ENCODE measurements at regions not wholly inside any gene's neighbourhood (a gene's known extent, or its start where the extent isn't known, plus 50 kb on each side); places are given as distances from the start of the nearest gene placed in this dataset.

DNA sequence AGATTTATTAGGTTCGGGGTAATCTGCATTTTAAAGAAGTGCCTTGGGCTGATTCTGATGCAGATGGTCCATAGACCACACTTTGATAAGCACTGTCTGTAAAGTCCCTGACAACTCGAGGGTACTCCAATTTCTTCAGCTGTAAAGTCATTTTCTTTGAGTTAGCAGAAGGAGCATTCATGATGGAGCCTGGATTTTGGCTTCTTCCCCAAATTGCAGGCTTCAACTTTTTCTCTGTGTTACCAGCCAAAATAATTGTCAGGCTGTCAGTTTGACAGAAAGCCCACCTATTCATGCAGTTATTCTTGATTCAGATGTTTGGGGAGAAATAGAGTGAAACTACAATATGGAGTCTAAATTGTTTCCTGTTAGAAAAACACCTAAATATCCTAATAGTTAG, 66.0 kb downstream of the RPL37A start:
- ChIA-PET CTCF (ENCODE audit: partially characterized antibody) (interaction anchor here (0.8 to 7.7 kb wide), 5 partner anchors 10 to 101 kb away, joined by 3 to 58 read pairs (median 4); no protein-coding TSS in a partner anchor), POLR2A (ENCODE audit: partially characterized antibody) (interaction anchor here (0.8 to 1.9 kb wide), 3 partner anchors 17 to 66 kb away, joined by 3 to 4 read pairs (median 4); partner anchors contain the start of gene RPL37A)
- Histone ChIP-seq H2BK12ac (ENCODE audit: low read depth, low read length) (no peak overlapping the region), H4K8ac (ENCODE audit: extremely low read depth, insufficient read depth, low read length) (no peak overlapping the region), H3K27me3 (replicated peaks in 1 of 4; ENCODE audit: control insufficient read depth in 3 of 4, extremely low read depth in 1 of 4, insufficient read depth in 3 of 4, low read length in 3 of 4) (no peaks in the 10 kb centered on the region), H3K14ac (ENCODE audit: insufficient read length) (no peak overlapping the region), H3K79me2 (ENCODE audit: control insufficient read depth in 1 of 2, insufficient read depth in 2 of 2, low read length in 2 of 2) (no peaks in the 10 kb centered on the region), H2AK5ac (ENCODE audit: low read depth, low read length) (no peak overlapping the region), H3K4me1 (replicated peaks in 1 of 4; ENCODE audit: control insufficient read depth in 3 of 4, insufficient read depth in 4 of 4, low read length in 3 of 4) (peaks cover 2 to 15% (median 11%) of the 10 kb centered on the region in 4 experiments; a peak in 5 of 7 replicates), H2BK15ac (ENCODE audit: low read length) (no peak overlapping the region), H2AFZ (ENCODE audit: low read length) (no peak overlapping the region), H3K36me3 (ENCODE audit: control insufficient read depth in 2 of 4, insufficient read depth in 4 of 4, low read length in 3 of 4) (no peaks in the 10 kb centered on the region), H4K91ac (replicated peaks; ENCODE audit: insufficient read length, low read length) (no peak overlapping the region), H2BK5ac (ENCODE audit: low read depth, low read length) (no peak overlapping the region), H2BK120ac (replicated peaks; ENCODE audit: low read depth, low read length) (no peak overlapping the region), H4K5ac (ENCODE audit: insufficient read length, low read depth, low read length) (no peak overlapping the region), H3K4me2 (ENCODE audit: insufficient read depth in 1 of 2, low read depth in 2 of 2, low read length in 2 of 2) (no peak overlapping the region), H4K20me1 (replicated peaks in 1 of 2; ENCODE audit: control insufficient read depth in 1 of 2, insufficient read depth in 2 of 2, low read length in 2 of 2) (no peaks in the 10 kb centered on the region), H3K9ac (replicated peaks in 1 of 4; ENCODE audit: extremely low read depth in 1 of 4, low read depth in 3 of 4, low read length in 3 of 4) (no peak overlapping the region), H3K18ac (ENCODE audit: extremely low read depth, low read length) (no peak overlapping the region), H3K56ac (replicated peaks; ENCODE audit: insufficient read length, low read depth, low read length) (no peak overlapping the region), H3K23ac (ENCODE audit: insufficient read length) (no peak overlapping the region), H3K4me3 (ENCODE audit: extremely low read depth in 1 of 4, insufficient read depth in 2 of 4, low read depth in 3 of 4, low read length in 4 of 4) (no peak overlapping the region), H2BK20ac (ENCODE audit: low read length) (no peak overlapping the region), H3K23me2 (ENCODE audit: low read depth, low read length) (no peaks in the 10 kb centered on the region), H3K27ac (ENCODE audit: low read depth, low read length) (no peak overlapping the region), H3K4ac (replicated peaks; ENCODE audit: insufficient read length, low read depth, low read length) (no peak overlapping the region), H3K79me1 (ENCODE audit: low read depth, low read length) (no peaks in the 10 kb centered on the region), H3K9me3 (ENCODE audit: insufficient read depth in 2 of 2, low read depth in 1 of 2, low read length in 1 of 2) (no peaks in the 10 kb centered on the region; a peak in 1 of 4 replicates)
- no peak for DNase-seq (ENCODE audit: low read depth in 1 of 2, low spot score in 2 of 2)
- FAIRE-seq = no peak
- WGBS, 2 experiments (ENCODE audit: extremely low coverage in 1 of 2, insufficient coverage in 1 of 2, insufficient read length in 1 of 2, insufficient replicate concordance in 2 of 2, low coverage in 1 of 2, low lambda C conversion rate in 2 of 2, missing lambda C conversion rate in 1 of 2) = 58% methylated on average over 2 of the region's 2 CpGs; no CpG with 5 or more reads in 1 of the 2 experiments
- TF ChIP-seq SP4 (IDR thresholded peaks at IDR 0.05; ENCODE audit: low read length) = no peak
- no peak for TF ChIP-seq BRCA1 (IDR thresholded peaks at IDR 0.05; ENCODE audit: low read depth, low read length)
- no peak for TF ChIP-seq RNF2 (IDR thresholded peaks at IDR 0.05; ENCODE audit: borderline replicate concordance, low read depth, low read length, missing control alignments, poor library complexity, severe bottlenecking)
- no peak for TF ChIP-seq FOSL1 (IDR thresholded peaks at IDR 0.05; ENCODE audit: insufficient read depth, low read depth, low read length)
- TF ChIP-seq CREB1 (IDR thresholded peaks at IDR 0.05) = no peak
- no peak for TF ChIP-seq EP300 (IDR thresholded peaks at IDR 0.05; ENCODE audit: borderline replicate concordance in 1 of 2, low read depth in 2 of 2, low read length in 2 of 2)
- TF ChIP-seq EGR1 (IDR thresholded peaks at IDR 0.05; ENCODE audit: borderline replicate concordance, low read depth, low read length) = no peak
- TF ChIP-seq RFX5 (IDR thresholded peaks at IDR 0.05; ENCODE audit: borderline replicate concordance, low read depth, low read length) = no peak
- TF ChIP-seq TAF1 (IDR thresholded peaks at IDR 0.05; ENCODE audit: low read depth, low read length) = no peak
- TF ChIP-seq MAFK (IDR thresholded peaks at IDR 0.05; ENCODE audit: low read depth, low read length) = no peak
- TF ChIP-seq KDM4A (IDR thresholded peaks at IDR 0.05; ENCODE audit: low read depth, low read length, severe bottlenecking) = no peak
- no peak for TF ChIP-seq TBP (IDR thresholded peaks at IDR 0.05; ENCODE audit: low read depth, low read length)
- TF ChIP-seq NANOG (IDR thresholded peaks at IDR 0.05; ENCODE audit: insufficient read depth, low read depth, low read length, poor library complexity, severe bottlenecking) = no peak
- no peak for TF ChIP-seq CHD2 (IDR thresholded peaks at IDR 0.05; ENCODE audit: low read length)
- no peak for TF ChIP-seq CHD1 (IDR thresholded peaks at IDR 0.05; ENCODE audit: low read depth, low read length)
- TF ChIP-seq CEBPB (IDR thresholded peaks at IDR 0.05; ENCODE audit: low read depth, low read length) = no peak
